PC-3 (cell line): ENCODE measurements at regions not wholly inside any gene's neighbourhood (a gene's known extent, or its start where the extent isn't known, plus 50 kb on each side); places are given as distances from the start of the nearest gene placed in this dataset.

Experiments used
- ATAC-seq: fragments of 200-7000 bp; cut with Tn5 transposase; 2 replicates; pipeline ENCODE4 v1.9.1; 2020; ENCODE audit warnings: mild to moderate bottlenecking, moderate library complexity
- BruUV-seq: library from RNA; stranded (reverse); fragments of 400-500 nt; replicated peaks from 2 replicates; lab custom pipeline; 2021; lab: Mats Ljungman, UMichigan
- CTCF ChIA-PET: fragments of 300-600 bp; sonication (Branson Sonifier 250); formaldehyde crosslinking; loops from one replicate; lab custom pipeline; 2022; ENCODE audit warnings: antibody characterized with exemption; lab: Charles Lee
- POLR2A ChIA-PET: fragments of 300-600 bp; sonication (Branson Sonifier 250); formaldehyde crosslinking; loops from one replicate; lab custom pipeline; 2022; ENCODE audit warnings: antibody characterized with exemption; ENCODE audit not compliant: unreplicated experiment; lab: Charles Lee
- DNase-seq: peaks from one replicate; pipeline ENCODE4 v3.0.0-alpha.2; 2015
- H2AFZ ChIP-seq: fragments of 300-600 bp; sonication (generic); 2 replicates; pipeline ENCODE4 v1.6.0; 2016; ENCODE audit warnings: antibody characterized with exemption, low read length
- H3F3A ChIP-seq: fragments of 300-600 bp; sonication (generic); one replicate; pipeline ENCODE4 v1.6.0; 2017; ENCODE audit warnings: antibody characterized with exemption, low read length, control low read depth, mild to moderate bottlenecking; ENCODE audit not compliant: unreplicated experiment
- H3K27ac ChIP-seq: fragments of 300-600 bp; sonication (generic); 2 replicates; pipeline ENCODE4 v1.5.1; 2016; ENCODE audit warnings: mild to moderate bottlenecking, low read length
- H3K27me3 ChIP-seq: fragments of 300-600 bp; sonication (generic); 2 replicates; pipeline ENCODE4 v1.6.1; 2016; ENCODE audit warnings: low read length, mixed read lengths
- H3K36me3 ChIP-seq: fragments of 300-600 bp; sonication (generic); 2 replicates; pipeline ENCODE4 v1.6.1; 2016; ENCODE audit warnings: low read depth, mixed run types, low read length, mixed read lengths
- H3K4me1 ChIP-seq: fragments of 300-600 bp; sonication (generic); 2 replicates; pipeline ENCODE4 v1.5.1; 2016; ENCODE audit warnings: low read length; ENCODE audit not compliant: insufficient read depth
- H3K4me2 ChIP-seq: fragments of 300-600 bp; sonication (generic); 2 replicates; pipeline ENCODE4 v1.6.0; 2016; ENCODE audit warnings: low read length
- H3K4me3 ChIP-seq: fragments of 300-600 bp; sonication (generic); 2 replicates; pipeline ENCODE4 v1.5.1; 2016; ENCODE audit warnings: mild to moderate bottlenecking, low read length, mixed read lengths
- H3K79me2 ChIP-seq: fragments of 300-600 bp; sonication (generic); 2 replicates; pipeline ENCODE4 v1.6.1; 2017; ENCODE audit warnings: low read length, mixed read lengths
- H3K9ac ChIP-seq: fragments of 300-600 bp; sonication (generic); 2 replicates; pipeline ENCODE4 v1.6.0; 2016; ENCODE audit warnings: mild to moderate bottlenecking, low read length
- H3K9me2 ChIP-seq: fragments of 300-600 bp; sonication (generic); replicated peaks from 2 replicates; pipeline ENCODE4 v1.6.1; 2016; ENCODE audit warnings: mixed run types, low read length, mixed read lengths
- H3K9me3 ChIP-seq: fragments of 300-600 bp; sonication (generic); 2 replicates; pipeline ENCODE4 v1.6.1; 2016; ENCODE audit warnings: low read length, mixed read lengths
- H4K20me1 ChIP-seq: fragments of 300-600 bp; sonication (generic); 2 replicates; pipeline ENCODE4 v1.6.1; 2016; ENCODE audit warnings: low read length, mixed read lengths
- EZH2 ChIP-seq: fragments of 300-600 bp; sonication (generic); IDR thresholded peaks from one replicate; pipeline ENCODE4 v1.6.1; 2017; ENCODE audit warnings: antibody characterized with exemption, mild to moderate bottlenecking, low read length; ENCODE audit not compliant: unreplicated experiment
- EZH2phosphoT487 ChIP-seq: fragments of 300-600 bp; sonication (generic); IDR thresholded peaks from 2 replicates; pipeline ENCODE4 v1.6.1; 2018; ENCODE audit warnings: mild to moderate bottlenecking, antibody characterized with exemption, low read length, borderline replicate concordance
- intact Hi-C: fragments of 100-400 bp; cut with micrococcal nuclease; formaldehyde crosslinking; loops from 2 replicates; pipeline ENCODE4 v1.9.0; 2023
- TF ChIP-seq, protein P1 (sequence below): fragments of 300-600 bp; sonication (generic); conservative IDR thresholded peaks from 2 replicates; pipeline ENCODE4 v1.5.1; 2017; ENCODE audit warnings: antibody characterized with exemption, low read depth, mild to moderate bottlenecking, low read length

DNA sequence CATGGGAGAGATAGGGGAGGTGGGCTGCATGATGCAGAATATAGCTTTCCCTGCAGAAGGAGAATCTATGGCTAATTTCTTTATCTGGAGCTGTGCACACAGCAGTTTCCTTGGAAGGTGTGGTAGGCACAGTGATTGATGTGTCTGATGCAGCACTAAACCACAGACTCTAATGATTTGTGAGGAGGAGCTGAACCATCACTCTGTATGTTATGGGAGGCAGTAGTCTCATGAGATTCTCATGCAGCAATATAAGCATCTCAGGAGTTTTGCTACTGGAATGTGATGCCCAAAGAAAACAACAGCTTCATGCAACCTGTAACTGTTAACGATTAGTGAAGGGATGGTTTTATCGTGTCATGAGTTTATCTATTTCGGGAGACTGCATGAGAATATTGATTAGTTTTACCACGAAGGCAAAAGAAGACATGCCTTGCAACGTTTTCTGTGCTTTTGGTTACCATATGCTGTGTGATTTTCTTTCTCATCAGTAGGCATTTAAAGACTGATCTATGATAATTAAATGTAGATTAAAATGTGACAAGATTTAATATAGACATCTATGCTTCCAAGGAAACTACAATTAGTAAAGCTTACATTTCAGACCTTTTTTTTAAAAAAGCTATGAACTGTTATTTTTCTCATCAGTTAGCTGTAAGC is 286.8 kb downstream of the ARL6IP6 start:
- no peaks in the 10 kb centered on the region for H3F3A ChIP-seq
- H3K9ac ChIP-seq = no peak overlapping the region
- H3K9me2 ChIP-seq = no peaks in the 10 kb centered on the region
- no peaks in the 10 kb centered on the region for H3K4me1 ChIP-seq
- H3K27me3 ChIP-seq = peaks cover 8% of the 10 kb centered on the region; the same call in 1 of the 2 replicates
- intact Hi-C loops = no loop called here
- H3K36me3 ChIP-seq = no peaks in the 10 kb centered on the region
- no peak overlapping the region for H3K27ac ChIP-seq
- no peaks in the 10 kb centered on the region for H3K9me3 ChIP-seq
- H4K20me1 ChIP-seq = no peaks in the 10 kb centered on the region
- no TSS peak for BruUV-seq
- CTCF ChIA-PET = no interaction called here
- no peaks in the 10 kb centered on the region for H3K79me2 ChIP-seq
- TF ChIP-seq EZH2phosphoT487 (no peak), EZH2 (no peak)
- TF ChIP-seq, protein P1, sequence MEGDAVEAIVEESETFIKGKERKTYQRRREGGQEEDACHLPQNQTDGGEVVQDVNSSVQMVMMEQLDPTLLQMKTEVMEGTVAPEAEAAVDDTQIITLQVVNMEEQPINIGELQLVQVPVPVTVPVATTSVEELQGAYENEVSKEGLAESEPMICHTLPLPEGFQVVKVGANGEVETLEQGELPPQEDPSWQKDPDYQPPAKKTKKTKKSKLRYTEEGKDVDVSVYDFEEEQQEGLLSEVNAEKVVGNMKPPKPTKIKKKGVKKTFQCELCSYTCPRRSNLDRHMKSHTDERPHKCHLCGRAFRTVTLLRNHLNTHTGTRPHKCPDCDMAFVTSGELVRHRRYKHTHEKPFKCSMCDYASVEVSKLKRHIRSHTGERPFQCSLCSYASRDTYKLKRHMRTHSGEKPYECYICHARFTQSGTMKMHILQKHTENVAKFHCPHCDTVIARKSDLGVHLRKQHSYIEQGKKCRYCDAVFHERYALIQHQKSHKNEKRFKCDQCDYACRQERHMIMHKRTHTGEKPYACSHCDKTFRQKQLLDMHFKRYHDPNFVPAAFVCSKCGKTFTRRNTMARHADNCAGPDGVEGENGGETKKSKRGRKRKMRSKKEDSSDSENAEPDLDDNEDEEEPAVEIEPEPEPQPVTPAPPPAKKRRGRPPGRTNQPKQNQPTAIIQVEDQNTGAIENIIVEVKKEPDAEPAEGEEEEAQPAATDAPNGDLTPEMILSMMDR = no peak
- H3K4me3 ChIP-seq = no peak overlapping the region
- POLR2A ChIA-PET = no interaction called here
- DNase-seq (no peak), ATAC-seq (no peak)
- no peak overlapping the region for H2AFZ ChIP-seq
- no peak overlapping the region for H3K4me2 ChIP-seq

DNA sequence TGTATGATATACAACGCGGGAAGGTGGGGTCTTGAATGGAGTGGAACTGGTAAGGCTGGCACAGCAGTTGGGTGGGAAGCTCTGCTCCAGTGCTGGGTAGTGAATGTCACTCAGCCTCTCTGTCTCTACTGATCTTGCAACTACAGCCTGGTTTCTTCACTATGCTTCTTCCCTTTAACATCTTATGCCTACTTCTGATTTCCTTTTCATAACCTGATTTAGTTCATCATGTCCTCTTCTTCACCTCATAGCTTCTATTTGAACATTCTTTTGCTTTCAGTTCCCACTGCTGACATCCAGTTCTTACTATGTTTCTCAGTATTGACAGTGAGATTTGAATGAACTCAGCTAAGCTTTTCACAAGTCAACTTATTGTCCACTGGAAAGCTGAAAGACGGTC is 286.2 kb downstream of the ARL6IP6 start:
- no peak overlapping the region for H3K27ac ChIP-seq
- intact Hi-C loops = no loop called here
- no peaks in the 10 kb centered on the region for H3K4me1 ChIP-seq
- no peak overlapping the region for H3K4me2 ChIP-seq
- no peaks in the 10 kb centered on the region for H4K20me1 ChIP-seq
- H3K9me3 ChIP-seq = no peaks in the 10 kb centered on the region
- TF ChIP-seq, protein P1 = no peak
- no peak for TF ChIP-seq EZH2phosphoT487
- TF ChIP-seq EZH2 = no peak
- no peak overlapping the region for H3K9ac ChIP-seq
- H3K27me3 ChIP-seq = peaks cover 8% of the 10 kb centered on the region; the same call in 1 of the 2 replicates
- ATAC-seq (no peak), DNase-seq (no peak)
- H3F3A ChIP-seq = no peaks in the 10 kb centered on the region
- no peaks in the 10 kb centered on the region for H3K36me3 ChIP-seq
- no peak overlapping the region for H2AFZ ChIP-seq
- CTCF ChIA-PET = no interaction called here
- no peaks in the 10 kb centered on the region for H3K9me2 ChIP-seq
- BruUV-seq = no TSS peak
- no peaks in the 10 kb centered on the region for H3K79me2 ChIP-seq
- POLR2A ChIA-PET = no interaction called here
- H3K4me3 ChIP-seq = no peak overlapping the region

DNA sequence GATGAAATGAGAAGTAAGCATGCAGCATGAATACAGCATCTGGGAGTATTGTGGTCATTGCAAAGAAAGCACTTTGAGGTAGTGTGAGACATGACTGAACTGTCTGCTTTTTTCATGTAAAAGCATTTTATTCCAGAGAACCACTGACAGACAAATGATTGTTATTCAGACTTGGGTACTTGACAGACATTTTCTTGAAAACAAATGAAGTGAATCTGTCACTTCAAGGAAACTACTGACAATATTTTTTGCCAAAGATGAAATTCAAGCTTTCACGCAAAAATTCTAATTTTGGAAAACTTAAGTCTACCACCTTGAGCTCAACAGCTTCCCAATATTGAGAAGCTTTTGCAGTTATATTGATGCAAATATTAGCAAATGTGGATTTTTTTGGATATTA is 255.7 kb downstream of the ARL6IP6 start:
- no peak for DNase-seq
- Histone ChIP-seq H3F3A (no peaks in the 10 kb centered on the region), H3K9me3 (peaks cover 17% of the 10 kb centered on the region; the same call in 1 of the 2 replicates), H3K9me2 (no peaks in the 10 kb centered on the region), H3K36me3 (no peaks in the 10 kb centered on the region), H3K79me2 (no peaks in the 10 kb centered on the region), H3K4me3 (no peak overlapping the region), H4K20me1 (no peaks in the 10 kb centered on the region), H2AFZ (no peak overlapping the region), H3K4me1 (no peaks in the 10 kb centered on the region), H3K9ac (no peak overlapping the region), H3K4me2 (no peak overlapping the region), H3K27ac (no peak overlapping the region), H3K27me3 (no peaks in the 10 kb centered on the region)
- intact Hi-C loops = no loop called here
- ATAC-seq = no peak
- POLR2A ChIA-PET = no interaction called here
- CTCF ChIA-PET = no interaction called here
- BruUV-seq = no TSS peak
- TF ChIP-seq, protein P1 = no peak
- TF ChIP-seq EZH2 (no peak), EZH2phosphoT487 (no peak)
